Upper lobe of right lung (tissue), 1 donor: ENCODE measurements at regions not wholly inside any gene's neighbourhood (a gene's known extent, or its start where the extent isn't known, plus 50 kb on each side); places are given as distances from the start of the nearest gene placed in this dataset.

Source experiments
- ATAC-seq: fragments of 200-7000 bp; cut with Tn5 transposase; one replicate; pipeline ENCODE4 v1.9.1; 2020; ENCODE audit warnings: mild to moderate bottlenecking, moderate library complexity
- DNase-seq: peaks from one replicate; pipeline ENCODE4 v3.0.0-alpha.2; 2020
- H3K27ac ChIP-seq: fragments of 200-600 bp; one replicate; pipeline ENCODE4 v1.8.0; 2022
- H3K27me3 ChIP-seq: fragments of 200-600 bp; one replicate; pipeline ENCODE4 v1.8.0; 2022; ENCODE audit warnings: mild to moderate bottlenecking
- H3K36me3 ChIP-seq: fragments of 200-600 bp; one replicate; pipeline ENCODE4 v1.8.0; 2022
- H3K4me1 ChIP-seq: fragments of 200-600 bp; one replicate; pipeline ENCODE4 v1.8.0; 2022
- H3K4me3 ChIP-seq: fragments of 200-600 bp; one replicate; pipeline ENCODE4 v1.8.0; 2022; ENCODE audit warnings: mild to moderate bottlenecking
- H3K9me3 ChIP-seq: fragments of 200-600 bp; one replicate; pipeline ENCODE4 v1.8.0; 2022
- intact Hi-C: fragments of 100-400 bp; cut with DNase I; formaldehyde crosslinking; loops from one replicate; pipeline ENCODE4 v1.11.0; 2022
- TF ChIP-seq, protein P1 (sequence below): fragments of 200-600 bp; IDR thresholded peaks from one replicate; pipeline ENCODE4 v1.8.0; 2022; ENCODE audit warnings: antibody characterized with exemption
- donor health status: DM: no; HTN: yes; CAD: no; lungs with severe emphysema.

DNA sequence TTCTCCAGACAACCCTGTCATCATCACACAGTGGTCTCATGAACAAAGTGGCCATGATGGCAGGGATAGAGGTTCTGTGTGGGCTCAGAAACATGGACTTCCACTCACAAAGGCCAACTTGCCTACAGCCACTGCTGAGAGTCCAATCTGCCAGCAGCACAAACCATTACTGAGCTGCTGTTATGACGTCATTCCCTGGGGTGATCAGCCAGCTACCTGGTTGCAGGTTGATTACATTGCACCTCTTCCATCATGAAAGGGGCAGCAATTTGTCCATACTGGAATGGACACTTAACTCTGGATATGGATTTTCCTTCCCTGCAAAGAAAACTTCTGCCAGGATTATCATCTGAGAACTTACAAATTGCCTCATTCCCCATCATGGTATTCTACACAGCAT lies 1275.9 kb downstream of the TYW1 start:
- Histone ChIP-seq H3K9me3 (no peaks in the 10 kb centered on the region), H3K4me1 (no peaks in the 10 kb centered on the region), H3K4me3 (no peak overlapping the region), H3K36me3 (no peaks in the 10 kb centered on the region), H3K27me3 (no peaks in the 10 kb centered on the region), H3K27ac (no peak overlapping the region)
- DNase-seq (no peak), ATAC-seq (no peak)
- intact Hi-C loops, result no loop called here
- TF ChIP-seq, protein P1, sequence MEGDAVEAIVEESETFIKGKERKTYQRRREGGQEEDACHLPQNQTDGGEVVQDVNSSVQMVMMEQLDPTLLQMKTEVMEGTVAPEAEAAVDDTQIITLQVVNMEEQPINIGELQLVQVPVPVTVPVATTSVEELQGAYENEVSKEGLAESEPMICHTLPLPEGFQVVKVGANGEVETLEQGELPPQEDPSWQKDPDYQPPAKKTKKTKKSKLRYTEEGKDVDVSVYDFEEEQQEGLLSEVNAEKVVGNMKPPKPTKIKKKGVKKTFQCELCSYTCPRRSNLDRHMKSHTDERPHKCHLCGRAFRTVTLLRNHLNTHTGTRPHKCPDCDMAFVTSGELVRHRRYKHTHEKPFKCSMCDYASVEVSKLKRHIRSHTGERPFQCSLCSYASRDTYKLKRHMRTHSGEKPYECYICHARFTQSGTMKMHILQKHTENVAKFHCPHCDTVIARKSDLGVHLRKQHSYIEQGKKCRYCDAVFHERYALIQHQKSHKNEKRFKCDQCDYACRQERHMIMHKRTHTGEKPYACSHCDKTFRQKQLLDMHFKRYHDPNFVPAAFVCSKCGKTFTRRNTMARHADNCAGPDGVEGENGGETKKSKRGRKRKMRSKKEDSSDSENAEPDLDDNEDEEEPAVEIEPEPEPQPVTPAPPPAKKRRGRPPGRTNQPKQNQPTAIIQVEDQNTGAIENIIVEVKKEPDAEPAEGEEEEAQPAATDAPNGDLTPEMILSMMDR, result no peak

DNA sequence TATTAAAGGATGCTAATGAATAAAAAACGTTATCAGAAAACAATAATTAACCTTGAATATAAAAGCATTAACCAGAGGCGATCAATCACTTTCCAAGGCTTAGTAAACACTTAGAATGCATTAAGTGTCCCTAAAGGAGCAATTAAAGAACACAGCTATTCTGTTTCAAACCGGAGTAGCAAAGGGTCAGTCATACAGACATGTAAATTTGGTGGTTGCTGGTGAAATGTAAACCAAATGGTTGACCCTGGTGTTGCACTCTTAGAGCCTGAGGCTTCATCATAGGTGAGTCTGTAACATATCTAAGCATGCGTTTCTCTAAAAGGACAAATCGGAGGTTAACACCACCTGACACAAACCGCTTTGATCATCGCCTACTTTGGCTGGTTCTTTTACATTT lies 1280.1 kb downstream of the TYW1 start:
- TF ChIP-seq, protein P1, result no peak
- ATAC-seq, result no peak
- intact Hi-C loops, result no loop called here

DNA sequence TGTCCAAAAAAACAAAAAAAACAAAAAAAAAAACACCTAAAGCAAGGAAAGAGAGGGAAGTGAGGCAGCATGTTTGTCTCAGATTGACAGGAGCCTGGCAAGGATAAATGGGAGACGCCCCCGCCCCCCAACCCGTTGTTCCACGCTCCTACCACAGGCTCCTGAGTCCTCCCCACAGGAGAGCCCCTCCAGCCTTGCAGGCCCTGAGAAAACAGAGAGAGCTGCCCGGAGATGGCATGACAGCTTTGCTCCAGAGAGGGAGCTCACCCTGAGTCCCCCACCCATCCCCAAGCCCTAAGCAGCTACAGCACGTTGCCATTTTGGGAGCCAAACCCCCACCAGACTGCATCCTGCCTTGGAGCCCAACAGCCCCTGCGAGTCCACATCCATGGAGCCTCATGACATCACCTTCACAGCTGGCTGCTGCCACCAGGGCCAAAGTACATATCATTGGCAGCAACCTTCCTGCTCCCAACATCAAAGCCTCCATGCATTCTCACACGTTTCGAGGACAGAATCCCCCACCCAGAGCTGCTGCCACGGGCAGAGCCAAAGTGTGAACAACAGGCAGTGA lies 1283.3 kb downstream of the TYW1 start:
- H3K4me1 ChIP-seq, result no peaks in the 10 kb centered on the region
- intact Hi-C loops, result no loop called here
- H3K36me3 ChIP-seq, result no peaks in the 10 kb centered on the region
- H3K27ac ChIP-seq, result no peak overlapping the region
- H3K27me3 ChIP-seq, result no peaks in the 10 kb centered on the region
- H3K9me3 ChIP-seq, result no peaks in the 10 kb centered on the region
- ATAC-seq, result no peak
- no peak for DNase-seq
- no peak overlapping the region for H3K4me3 ChIP-seq
- TF ChIP-seq, protein P1, result no peak

More for the DNA sequence above, 1280.1 kb downstream of the TYW1 start:
- H3K27me3 ChIP-seq, result no peaks in the 10 kb centered on the region
- H3K9me3 ChIP-seq, result no peaks in the 10 kb centered on the region
- DNase-seq, result no peak
- no peak overlapping the region for H3K27ac ChIP-seq
- H3K4me1 ChIP-seq, result no peaks in the 10 kb centered on the region
- no peaks in the 10 kb centered on the region for H3K36me3 ChIP-seq
- H3K4me3 ChIP-seq, result no peak overlapping the region

DNA sequence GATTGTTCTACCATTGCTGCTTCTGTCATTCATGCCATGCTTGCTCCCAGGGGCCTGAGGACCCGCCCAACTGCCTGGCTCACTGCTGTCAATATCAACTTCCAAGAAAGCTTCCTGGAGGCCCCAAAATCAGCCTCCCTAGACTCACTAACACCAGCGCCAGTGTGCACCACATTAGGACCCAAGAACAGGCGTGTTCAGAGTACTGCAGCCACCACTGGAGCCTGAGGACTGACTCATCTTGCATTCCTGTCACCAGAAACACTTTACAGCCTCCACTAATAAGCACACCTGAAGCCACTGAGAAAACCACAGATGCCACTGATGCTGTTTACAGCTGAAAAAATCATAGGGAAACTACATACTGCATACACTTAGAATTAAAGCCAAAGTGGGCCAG lies 1284.3 kb downstream of the TYW1 start:
- DNase-seq (no peak), ATAC-seq (no peak)
- H3K27ac ChIP-seq, result no peak overlapping the region
- intact Hi-C loops, result no loop called here
- no peak overlapping the region for H3K4me3 ChIP-seq
- no peaks in the 10 kb centered on the region for H3K4me1 ChIP-seq
- no peaks in the 10 kb centered on the region for H3K36me3 ChIP-seq
- H3K9me3 ChIP-seq, result no peaks in the 10 kb centered on the region
- H3K27me3 ChIP-seq, result no peaks in the 10 kb centered on the region
- TF ChIP-seq, protein P1, result no peak

DNA sequence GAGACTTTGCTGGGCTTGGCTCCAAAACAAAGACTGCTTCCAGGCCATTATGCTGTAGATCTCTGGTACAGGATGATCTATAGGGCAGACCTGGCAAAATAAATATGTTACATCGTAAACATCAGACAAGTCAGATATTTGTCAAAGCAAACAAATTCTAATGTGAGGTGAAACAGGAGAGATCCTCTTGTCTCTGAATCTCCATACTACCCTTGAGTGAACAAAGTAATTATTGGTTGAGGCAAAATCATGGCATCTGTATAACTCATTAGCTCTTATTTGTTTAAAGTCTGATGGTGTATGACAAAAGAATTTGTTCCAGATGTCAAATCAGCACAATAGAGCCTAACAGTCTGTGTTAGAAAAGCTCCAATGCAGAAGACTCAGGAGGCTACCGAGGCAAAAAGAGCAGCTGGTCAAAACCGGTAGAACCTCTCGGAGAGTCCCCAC lies 1291.5 kb downstream of the TYW1 start:
- Histone ChIP-seq H3K4me1 (no peaks in the 10 kb centered on the region), H3K9me3 (no peaks in the 10 kb centered on the region), H3K27me3 (no peaks in the 10 kb centered on the region), H3K27ac (no peak overlapping the region), H3K36me3 (no peaks in the 10 kb centered on the region), H3K4me3 (no peak overlapping the region)
- DNase-seq (no peak), ATAC-seq (no peak)
- TF ChIP-seq, protein P1, result no peak
- intact Hi-C loops, result no loop called here

DNA sequence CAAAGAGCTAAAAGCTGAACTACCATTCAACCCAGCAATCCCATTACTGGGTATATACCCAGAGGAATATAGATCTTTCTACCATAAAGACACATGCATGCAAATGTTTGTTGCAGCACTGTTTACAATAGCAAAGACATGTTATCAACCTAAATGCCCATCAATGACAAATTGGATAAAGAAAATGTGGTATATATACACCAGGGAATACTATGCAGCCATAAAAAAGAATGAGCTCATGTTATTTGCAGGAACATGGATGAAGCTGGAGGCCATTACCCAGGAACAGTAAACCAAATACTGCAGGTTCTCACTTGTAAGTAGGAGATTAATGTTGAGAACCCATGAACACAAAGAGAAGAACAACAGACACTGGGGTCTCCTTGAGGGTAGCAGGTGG lies 1295.1 kb downstream of the TYW1 start:
- Histone ChIP-seq H3K4me3 (no peak overlapping the region), H3K36me3 (no peaks in the 10 kb centered on the region), H3K27me3 (no peaks in the 10 kb centered on the region), H3K27ac (no peak overlapping the region), H3K9me3 (no peaks in the 10 kb centered on the region), H3K4me1 (no peaks in the 10 kb centered on the region)
- ATAC-seq, result no peak
- intact Hi-C loops, result no loop called here
- no peak for DNase-seq
- TF ChIP-seq, protein P1, result no peak
